GM21786 (cell line): ENCODE measurements at regions not wholly inside any gene's neighbourhood (a gene's known extent, or its start where the extent isn't known, plus 50 kb on each side); places are given as distances from the start of the nearest gene placed in this dataset.
A peak's percentile ranks its signal among the peaks of the same experiment; 100 is the strongest.

ENCODE experiments used
- ATAC-seq: cut with Tn5 transposase; IDR thresholded peaks from one replicate; pipeline ENCODE4 v1.9.1; 2021; ENCODE audit not compliant: unreplicated experiment

- ATAC-seq: no peak
These were observed 143.3 kb upstream of the GUCY1A1 start for GRCh38 chr4:155523358-155523757.

- ATAC-seq: no peak
These were observed 144.4 kb upstream of the GUCY1A1 start for GRCh38 chr4:155522201-155522600.

GRCh38 chr4:155521382-155521781 is 144.6 kb upstream of the MAP9 start:
- no peak for ATAC-seq

- no peak for ATAC-seq
These were observed 138.8 kb upstream of the MAP9 start for GRCh38 chr4:155515444-155516075.

GRCh38 chr4:155514628-155515027 is 137.9 kb upstream of the MAP9 start:
- no peak for ATAC-seq

- no peak for ATAC-seq
These were observed 136.1 kb upstream of the MAP9 start for GRCh38 chr4:155512817-155513216.

GRCh38 chr4:155512046-155512445 is 135.3 kb upstream of the MAP9 start:
- ATAC-seq: no peak

- ATAC-seq: no peak
These were observed 134.0 kb upstream of the MAP9 start for GRCh38 chr4:155510771-155511170.

GRCh38 chr4:155509555-155509954 is 132.8 kb upstream of the MAP9 start:
- no peak for ATAC-seq

- ATAC-seq: no peak
These were observed 130.0 kb upstream of the MAP9 start for GRCh38 chr4:155506745-155507144.

GRCh38 chr4:155505321-155505720 is 128.6 kb upstream of the MAP9 start:
- ATAC-seq: no peak

- ATAC-seq: no peak
These were observed 120.5 kb upstream of the MAP9 start for GRCh38 chr4:155497306-155497705.

GRCh38 chr4:155496294-155496626 is 119.5 kb upstream of the MAP9 start:
- ATAC-seq: no peak

GRCh38 chr4:155495572-155496293 is 119.0 kb upstream of the MAP9 start:
- ATAC-seq: no peak

- ATAC-seq: no peak
These were observed 117.4 kb upstream of the MAP9 start for GRCh38 chr4:155494037-155494718.

- ATAC-seq: peak; percentile 97
These were observed 114.8 kb upstream of the MAP9 start for GRCh38 chr4:155491336-155492120.

GRCh38 chr4:155489271-155489670 is 112.5 kb upstream of the MAP9 start:
- ATAC-seq: no peak

GRCh38 chr4:155488691-155489090 is 111.9 kb upstream of the MAP9 start:
- ATAC-seq: no peak

GRCh38 chr4:155487210-155487609 is 110.4 kb upstream of the MAP9 start:
- ATAC-seq: no peak

GRCh38 chr4:155481150-155481549 is 104.4 kb upstream of the MAP9 start:
- no peak for ATAC-seq

GRCh38 chr4:155479835-155480234 is 103.1 kb upstream of the MAP9 start:
- ATAC-seq: no peak
